CD4-positive, alpha-beta T cell treated with Interferon alpha-2 for 1 hour (primary cell): ENCODE measurements at regions not wholly inside any gene's neighbourhood (a gene's known extent, or its start where the extent isn't known, plus 50 kb on each side); places are given as distances from the start of the nearest gene placed in this dataset.
A peak's percentile ranks its signal among the peaks of the same experiment; 100 is the strongest.
"Not testable (repeated sequence)": the region's sequence is repeated elsewhere in the genome, so short reads cannot be mapped to it uniquely, and the experiment has no call there.

Experiments
- DNase-seq, 2 donors: peaks; one replicate each; pipeline ENCODE4 v3.0.0-alpha.2; 2020 to 2022

GRCh38 chr17:55911186-55911585 lies 160.3 kb downstream of the PCTP start:
- no peak for DNase-seq

- no peak for DNase-seq
Observed at GRCh38 chr17:55925440-55925839, 174.6 kb downstream of the PCTP start.

GRCh38 chr17:55926276-55926990 lies 175.6 kb downstream of the PCTP start:
- DNase-seq: no peak

- DNase-seq: no peak
Observed at GRCh38 chr17:55930291-55930809, 179.5 kb downstream of the PCTP start.

- DNase-seq: no peak
Observed at GRCh38 chr17:55931446-55931845, 180.6 kb downstream of the PCTP start.

- no peak for DNase-seq
Observed at GRCh38 chr17:55932973-55933372, 182.1 kb downstream of the PCTP start.

GRCh38 chr17:55939181-55939810 lies 188.4 kb downstream of the PCTP start:
- DNase-seq: not testable (repeated sequence)

GRCh38 chr17:55959756-55960155 lies 193.5 kb upstream of the ANKFN1 start:
- no peak for DNase-seq

GRCh38 chr17:55961386-55961785 lies 191.9 kb upstream of the ANKFN1 start:
- no peak for DNase-seq

GRCh38 chr17:55962951-55963401 lies 190.3 kb upstream of the ANKFN1 start:
- DNase-seq: no peak

GRCh38 chr17:55964191-55964590 lies 189.1 kb upstream of the ANKFN1 start:
- no peak for DNase-seq

GRCh38 chr17:55965051-55965450 lies 188.2 kb upstream of the ANKFN1 start:
- no peak for DNase-seq

- DNase-seq: no peak
Observed at GRCh38 chr17:55969562-55970324, 183.5 kb upstream of the ANKFN1 start.

- DNase-seq: no peak
Observed at GRCh38 chr17:55978578-55978977, 174.7 kb upstream of the ANKFN1 start.

- no peak for DNase-seq
Observed at GRCh38 chr17:55983096-55983495, 170.2 kb upstream of the ANKFN1 start.

GRCh38 chr17:55986817-55987216 lies 166.5 kb upstream of the ANKFN1 start:
- no peak for DNase-seq

- DNase-seq: no peak
Observed at GRCh38 chr17:55988861-55989260, 164.4 kb upstream of the ANKFN1 start.

GRCh38 chr17:55990332-55991006 lies 162.8 kb upstream of the ANKFN1 start:
- no peak for DNase-seq

GRCh38 chr17:55996826-55997225 lies 156.4 kb upstream of the ANKFN1 start:
- no peak for DNase-seq

GRCh38 chr17:56000411-56000810 lies 152.9 kb upstream of the ANKFN1 start:
- no peak for DNase-seq

- peak in 1 of 2 donors; percentile 5 for DNase-seq
Observed at GRCh38 chr17:56002656-56003055, 150.6 kb upstream of the ANKFN1 start.

- DNase-seq: no peak
Observed at GRCh38 chr17:56009795-56010651, 143.3 kb upstream of the ANKFN1 start.
